ENCODE measurements at regions not wholly inside any gene's neighbourhood (a gene's known extent, or its start where the extent isn't known, plus 50 kb on each side); places are given as distances from the start of the nearest gene placed in this dataset.
"Not testable (repeated sequence)": the region's sequence is repeated elsewhere in the genome, so short reads cannot be mapped to it uniquely, and the experiment has no call there.

- Mint-ChIP-seq H3K27me3 (ENCODE audit: low read depth) (no peaks in the 10 kb centered on the region), H3K4me3 (no peak overlapping the region), H3K36me3 (ENCODE audit: low read depth) (peaks cover 23% of the 10 kb centered on the region), H3K4me1 (no peaks in the 10 kb centered on the region), H3K9me3 (no peaks in the 10 kb centered on the region), H3K27ac (no peak overlapping the region)
- TF ChIP-seq CTCF (IDR thresholded peaks at IDR 0.05; ENCODE audit: unreplicated experiment in 3 of 3): no peak
Observed at GRCh38 chr7:66454600-66455225, 174.0 kb upstream of the KCTD7 start.

GRCh38 chr7:66455432-66455831, 173.2 kb upstream of the KCTD7 start:
- not testable (repeated sequence) for H3K9me3 Mint-ChIP-seq; H3K4me3 Mint-ChIP-seq; H3K4me1 Mint-ChIP-seq; H3K27ac Mint-ChIP-seq; H3K27me3 Mint-ChIP-seq (ENCODE audit: low read depth)
- peaks cover 27% of the 10 kb centered on the region for H3K36me3 Mint-ChIP-seq (ENCODE audit: low read depth)

- H3K4me3 Mint-ChIP-seq; H3K27me3 Mint-ChIP-seq (ENCODE audit: low read depth); H3K9me3 Mint-ChIP-seq; H3K4me1 Mint-ChIP-seq; H3K27ac Mint-ChIP-seq: not testable (repeated sequence)
- H3K36me3 Mint-ChIP-seq (ENCODE audit: low read depth): peaks cover 27% of the 10 kb centered on the region
Observed at GRCh38 chr7:66456431-66456830, 172.2 kb upstream of the KCTD7 start.

- H3K36me3 Mint-ChIP-seq (ENCODE audit: low read depth): peaks cover 28% of the 10 kb centered on the region
- H3K4me3 Mint-ChIP-seq; H3K27ac Mint-ChIP-seq; H3K4me1 Mint-ChIP-seq; H3K9me3 Mint-ChIP-seq; H3K27me3 Mint-ChIP-seq (ENCODE audit: low read depth): not testable (repeated sequence)
Observed at GRCh38 chr7:66458991-66459390, 169.7 kb upstream of the KCTD7 start.

GRCh38 chr7:66459783-66460413, 168.8 kb upstream of the KCTD7 start:
- H3K4me3 Mint-ChIP-seq; H3K9me3 Mint-ChIP-seq; H3K27ac Mint-ChIP-seq; H3K4me1 Mint-ChIP-seq; H3K27me3 Mint-ChIP-seq (ENCODE audit: low read depth): not testable (repeated sequence)
- peaks cover 27% of the 10 kb centered on the region for H3K36me3 Mint-ChIP-seq (ENCODE audit: low read depth)

- Mint-ChIP-seq H3K27ac (no peak overlapping the region), H3K27me3 (ENCODE audit: low read depth) (no peaks in the 10 kb centered on the region), H3K4me1 (no peaks in the 10 kb centered on the region), H3K9me3 (peaks cover 2% of the 10 kb centered on the region), H3K36me3 (ENCODE audit: low read depth) (peaks cover 26% of the 10 kb centered on the region), H3K4me3 (no peak overlapping the region)
- no peak for TF ChIP-seq CTCF (IDR thresholded peaks at IDR 0.05; ENCODE audit: unreplicated experiment in 3 of 3)
Observed at GRCh38 chr7:66460921-66461361, 167.7 kb upstream of the KCTD7 start.

- H3K4me1 Mint-ChIP-seq; H3K4me3 Mint-ChIP-seq; H3K9me3 Mint-ChIP-seq; H3K27ac Mint-ChIP-seq; H3K27me3 Mint-ChIP-seq (ENCODE audit: low read depth): not testable (repeated sequence)
- peaks cover 26% of the 10 kb centered on the region for H3K36me3 Mint-ChIP-seq (ENCODE audit: low read depth)
Observed at GRCh38 chr7:66461397-66461796, 167.3 kb upstream of the KCTD7 start.

- not testable (repeated sequence) for H3K27ac Mint-ChIP-seq; H3K4me1 Mint-ChIP-seq; H3K9me3 Mint-ChIP-seq; H3K4me3 Mint-ChIP-seq; H3K27me3 Mint-ChIP-seq (ENCODE audit: low read depth)
- H3K36me3 Mint-ChIP-seq (ENCODE audit: low read depth): peaks cover 26% of the 10 kb centered on the region
Observed at GRCh38 chr7:66462831-66463230, 165.8 kb upstream of the KCTD7 start.

GRCh38 chr7:66464059-66464458, 164.6 kb upstream of the KCTD7 start:
- Mint-ChIP-seq H3K4me1 (no peaks in the 10 kb centered on the region), H3K36me3 (ENCODE audit: low read depth) (peaks cover 26% of the 10 kb centered on the region), H3K4me3 (no peak overlapping the region), H3K27me3 (ENCODE audit: low read depth) (no peaks in the 10 kb centered on the region), H3K9me3 (peaks cover 2% of the 10 kb centered on the region), H3K27ac (no peak overlapping the region)
- no peak for TF ChIP-seq CTCF (IDR thresholded peaks at IDR 0.05; ENCODE audit: unreplicated experiment in 3 of 3)

Measured in nephron (organoid).